Suprapubic skin (tissue), 4 donors: ENCODE measurements at regions not wholly inside any gene's neighbourhood (a gene's known extent, or its start where the extent isn't known, plus 50 kb on each side); places are given as distances from the start of the nearest gene placed in this dataset.

Experiments
- CTCF ChIP-seq, 2 donors: fragments of 200-600 bp in 1 of 2; fragments of 450-650 bp in 1 of 2; sonication (generic) in 1 of 2; IDR thresholded peaks; one replicate each; pipeline ENCODE4 v1.5.1; 2016 to 2019; ENCODE audit warnings: antibody characterized with exemption in 2 of 2, mild to moderate bottlenecking in 1 of 2, moderate library complexity in 1 of 2
- POLR2A ChIP-seq, 2 donors: fragments of 450-650 bp; IDR thresholded peaks; one replicate each; pipeline ENCODE4 v1.6.1; 2017; ENCODE audit warnings: antibody characterized with exemption in 2 of 2, mild to moderate bottlenecking in 2 of 2, moderate library complexity in 2 of 2
- POLR2AphosphoS5 ChIP-seq, 3 donors: sonication (generic); formaldehyde crosslinking; IDR thresholded peaks; one replicate each; pipeline ENCODE4 v1.6.1; 2017; ENCODE audit warnings: antibody characterized with exemption in 3 of 3

GRCh38 chr18:55088561-55088960, 129.3 kb upstream of the CCDC68 start:
- TF ChIP-seq POLR2A (IDR thresholded peaks at IDR 0.05) (no peak), CTCF (IDR thresholded peaks at IDR 0.05) (no peak), POLR2AphosphoS5 (IDR thresholded peaks at IDR 0.05) (no peak)
